ENCODE measurements at regions not wholly inside any gene's neighbourhood (a gene's known extent, or its start where the extent isn't known, plus 50 kb on each side); places are given as distances from the start of the nearest gene placed in this dataset.

- Histone ChIP-seq H3K27me3 (peaks cover 0 to 60% (median 24%) of the 10 kb centered on the region in 3 donors), H3K36me3 (no peaks in the 10 kb centered on the region), H3K4me3 (no peak overlapping the region), H3K9me3 (no peaks in the 10 kb centered on the region), H3K27ac (no peak overlapping the region), H3K4me1 (no peaks in the 10 kb centered on the region)
- peak in 1 of 2 donors; percentile 44 for DNase-seq
- TF ChIP-seq EP300 (IDR thresholded peaks at IDR 0.05) (no peak), CTCF (IDR thresholded peaks at IDR 0.05) (no peak), POLR2AphosphoS5 (IDR thresholded peaks at IDR 0.05) (no peak), POLR2A (IDR thresholded peaks at IDR 0.05) (no peak)
- intact Hi-C loops (cut with DNase I; ENCODE audit: low total_unique reads), result no loop called here
- WGBS, 5 donors, result 46 to 65% (median 52%) methylated on average over 17 to 18 of the region's 18 CpGs
Measured at GRCh38 chr14:104293851-104294627, 155.7 kb downstream of the KIF26A start.

GRCh38 chr14:104294628-104294982 lies 156.2 kb downstream of the KIF26A start:
- no peak for DNase-seq
- H3K4me3 ChIP-seq, result no peak overlapping the region
- intact Hi-C loops (cut with DNase I; ENCODE audit: low total_unique reads), result no loop called here
- TF ChIP-seq POLR2AphosphoS5 (IDR thresholded peaks at IDR 0.05) (no peak), CTCF (IDR thresholded peaks at IDR 0.05) (no peak), POLR2A (IDR thresholded peaks at IDR 0.05) (no peak), EP300 (IDR thresholded peaks at IDR 0.05) (no peak)
- H3K27ac ChIP-seq, result no peak overlapping the region
- WGBS, 5 donors, result 69 to 75% (median 73%) methylated on average over 11 of the region's 11 CpGs
- H3K9me3 ChIP-seq, result no peaks in the 10 kb centered on the region
- H3K36me3 ChIP-seq, result no peaks in the 10 kb centered on the region
- H3K27me3 ChIP-seq, result peaks cover 0 to 60% (median 24%) of the 10 kb centered on the region in 3 donors
- no peaks in the 10 kb centered on the region for H3K4me1 ChIP-seq

GRCh38 chr14:104294983-104295680 lies 156.7 kb downstream of the KIF26A start:
- no peak overlapping the region for H3K4me3 ChIP-seq
- TF ChIP-seq POLR2A (IDR thresholded peaks at IDR 0.05), result no peak
- TF ChIP-seq POLR2AphosphoS5 (IDR thresholded peaks at IDR 0.05), result no peak
- no peak for TF ChIP-seq EP300 (IDR thresholded peaks at IDR 0.05)
- no peak for TF ChIP-seq CTCF (IDR thresholded peaks at IDR 0.05)
- no peak overlapping the region for H3K27ac ChIP-seq
- H3K4me1 ChIP-seq, result no peaks in the 10 kb centered on the region
- 64 to 76% (median 70%) methylated on average over 25 of the region's 25 CpGs for WGBS, 5 donors
- peaks cover 0 to 60% (median 24%) of the 10 kb centered on the region in 3 donors for H3K27me3 ChIP-seq
- no peak for DNase-seq
- intact Hi-C loops (cut with DNase I; ENCODE audit: low total_unique reads), result no loop called here
- H3K36me3 ChIP-seq, result no peaks in the 10 kb centered on the region
- no peaks in the 10 kb centered on the region for H3K9me3 ChIP-seq

GRCh38 chr14:104295681-104296387 lies 157.4 kb downstream of the KIF26A start:
- TF ChIP-seq POLR2A (IDR thresholded peaks at IDR 0.05) (no peak), POLR2AphosphoS5 (IDR thresholded peaks at IDR 0.05) (no peak), EP300 (IDR thresholded peaks at IDR 0.05) (no peak), CTCF (IDR thresholded peaks at IDR 0.05) (no peak)
- Histone ChIP-seq H3K27ac (no peak overlapping the region), H3K9me3 (no peaks in the 10 kb centered on the region), H3K4me1 (no peaks in the 10 kb centered on the region), H3K36me3 (no peaks in the 10 kb centered on the region), H3K27me3 (peaks cover 0 to 57% (median 24%) of the 10 kb centered on the region in 3 donors), H3K4me3 (no peak overlapping the region)
- DNase-seq, result no peak
- intact Hi-C loops (cut with DNase I; ENCODE audit: low total_unique reads), result no loop called here
- WGBS, 5 donors, result 81 to 94% (median 85%) methylated on average over 16 to 24 of the region's 24 CpGs
